ENCODE measurements at regions not wholly inside any gene's neighbourhood (a gene's known extent, or its start where the extent isn't known, plus 50 kb on each side); places are given as distances from the start of the nearest gene placed in this dataset.
"Not testable (repeated sequence)": the region's sequence is repeated elsewhere in the genome, so short reads cannot be mapped to it uniquely, and the experiment has no call there.

- DNase-seq, result no peak
Observed at GRCh38 chr14:50020799-50021198, 95.6 kb downstream of the VCPKMT start.

- no peak for DNase-seq
Observed at GRCh38 chr14:50021261-50022031, 94.9 kb downstream of the VCPKMT start.

- no peak for DNase-seq
Observed at GRCh38 chr14:50022661-50023060, 93.7 kb downstream of the VCPKMT start.

- no peak for DNase-seq
Observed at GRCh38 chr14:50023671-50024490, 92.5 kb downstream of the VCPKMT start.

- DNase-seq, result no peak
Observed at GRCh38 chr14:50025073-50025472, 91.3 kb downstream of the VCPKMT start.

- peak; percentile 55 for DNase-seq
Observed at GRCh38 chr14:50025776-50026175, 90.6 kb downstream of the VCPKMT start.

- no peak for DNase-seq
Observed at GRCh38 chr14:50026396-50026795, 90.0 kb downstream of the VCPKMT start.

- DNase-seq, result no peak
Observed at GRCh38 chr14:50027816-50028215, 88.6 kb downstream of the VCPKMT start.

GRCh38 chr14:50028458-50028857, 87.9 kb downstream of the VCPKMT start:
- no peak for DNase-seq

- no peak for DNase-seq
Observed at GRCh38 chr14:50030036-50030435, 86.3 kb downstream of the VCPKMT start.

GRCh38 chr14:50030911-50031310, 85.5 kb downstream of the VCPKMT start:
- DNase-seq, result not testable (repeated sequence)

- no peak for DNase-seq
Observed at GRCh38 chr14:50031602-50032313, 84.6 kb downstream of the VCPKMT start.

GRCh38 chr14:50032462-50033167, 83.8 kb downstream of the VCPKMT start:
- DNase-seq, result not testable (repeated sequence)

GRCh38 chr14:50035214-50035613, 81.2 kb downstream of the VCPKMT start:
- DNase-seq, result no peak

- DNase-seq, result no peak
Observed at GRCh38 chr14:50036211-50036610, 80.2 kb downstream of the VCPKMT start.

- no peak for DNase-seq
Observed at GRCh38 chr14:50036637-50037036, 79.7 kb downstream of the VCPKMT start.

- no peak for DNase-seq
Observed at GRCh38 chr14:50037240-50037639, 79.1 kb downstream of the VCPKMT start.

GRCh38 chr14:50037852-50038251, 78.5 kb downstream of the VCPKMT start:
- no peak for DNase-seq

- DNase-seq, result no peak
Observed at GRCh38 chr14:50038398-50039119, 77.8 kb downstream of the VCPKMT start.

- DNase-seq, result no peak
Observed at GRCh38 chr14:50039120-50039517, 77.3 kb downstream of the VCPKMT start.

- DNase-seq, result no peak
Observed at GRCh38 chr14:50039734-50040400, 76.5 kb downstream of the VCPKMT start.

GRCh38 chr14:50040401-50040775, 76.0 kb downstream of the VCPKMT start:
- DNase-seq, result no peak
